H9 (cell line): ENCODE measurements at regions not wholly inside any gene's neighbourhood (a gene's known extent, or its start where the extent isn't known, plus 50 kb on each side); places are given as distances from the start of the nearest gene placed in this dataset.

Experiments used
- DNase-seq: peaks from one replicate; pipeline ENCODE4 v3.0.0-alpha.2; 2017
- H2AFZ ChIP-seq: one replicate; pipeline ENCODE4 v1.6.1; 2013; ENCODE audit warnings: mild to moderate bottlenecking, low read length, control low read depth, moderate library complexity
- H2AK5ac ChIP-seq: 2 replicates; pipeline ENCODE4 v1.6.1; 2013; ENCODE audit warnings: low read length, control low read depth, mixed read lengths; ENCODE audit not compliant: insufficient read length
- H2BK120ac ChIP-seq: one replicate; pipeline ENCODE4 v1.6.1; 2013; ENCODE audit warnings: low read depth, mild to moderate bottlenecking, low read length, control low read depth, inconsistent platforms; ENCODE audit not compliant: poor library complexity, severe bottlenecking
- H2BK12ac ChIP-seq: 2 replicates; pipeline ENCODE4 v1.6.1; 2013; ENCODE audit warnings: low read length, control low read depth, mixed read lengths, low read depth; ENCODE audit not compliant: insufficient read length
- H2BK15ac ChIP-seq: 2 replicates; pipeline ENCODE4 v1.6.1; 2013; ENCODE audit warnings: low read depth, low read length, control low read depth
- H2BK20ac ChIP-seq: one replicate; pipeline ENCODE4 v1.6.1; 2013; ENCODE audit warnings: low read depth, mild to moderate bottlenecking, low read length, control low read depth, inconsistent platforms; ENCODE audit not compliant: poor library complexity, severe bottlenecking
- H2BK5ac ChIP-seq: 2 replicates; pipeline ENCODE4 v1.6.1; 2013; ENCODE audit warnings: low read length, control low read depth, mixed read lengths; ENCODE audit not compliant: insufficient read length
- H3K14ac ChIP-seq: 2 replicates; pipeline ENCODE4 v1.6.1; 2013; ENCODE audit warnings: low read length, control low read depth; ENCODE audit not compliant: insufficient read depth
- H3K18ac ChIP-seq: 2 replicates; pipeline ENCODE4 v1.6.1; 2013; ENCODE audit warnings: low read depth, mild to moderate bottlenecking, mixed read lengths, low read length, control low read depth; ENCODE audit not compliant: insufficient read length
- H3K23ac ChIP-seq: 2 replicates; pipeline ENCODE4 v1.6.1; 2013; ENCODE audit warnings: low read length, control low read depth, mixed read lengths, low read depth; ENCODE audit not compliant: insufficient read length
- H3K23me2 ChIP-seq: 2 replicates; pipeline ENCODE4 v1.6.1; 2013; ENCODE audit warnings: low read depth, mild to moderate bottlenecking, mixed read lengths, low read length, control low read depth; ENCODE audit not compliant: insufficient read length, poor library complexity, severe bottlenecking
- H3K27ac ChIP-seq: 2 replicates; pipeline ENCODE4 v1.5.1; 2013; ENCODE audit warnings: low read length, control low read depth, mixed read lengths, low read depth; ENCODE audit not compliant: insufficient read length
- H3K27me3 ChIP-seq: 2 replicates; pipeline ENCODE4 v1.6.1; 2013; ENCODE audit warnings: low read length, control low read depth, inconsistent platforms; ENCODE audit not compliant: insufficient read depth
- H3K4ac ChIP-seq: 2 replicates; pipeline ENCODE4 v1.6.1; 2013; ENCODE audit warnings: low read depth, mild to moderate bottlenecking, control low read depth, inconsistent platforms, low read length, moderate library complexity
- H3K4me1 ChIP-seq: 2 replicates; pipeline ENCODE4 v1.6.1; 2013; ENCODE audit warnings: low read length, control low read depth, inconsistent platforms; ENCODE audit not compliant: insufficient read depth
- H3K4me2 ChIP-seq: 2 replicates; pipeline ENCODE4 v1.6.1; 2013; ENCODE audit warnings: low read length, control low read depth, mixed read lengths; ENCODE audit not compliant: insufficient read length, insufficient read depth
- H3K56ac ChIP-seq: 2 replicates; pipeline ENCODE4 v1.6.1; 2013; ENCODE audit warnings: low read depth, mild to moderate bottlenecking, mixed read lengths, low read length, control low read depth; ENCODE audit not compliant: insufficient read length
- H3K79me1 ChIP-seq: 2 replicates; pipeline ENCODE4 v1.6.1; 2013; ENCODE audit warnings: low read depth, mild to moderate bottlenecking, moderate library complexity, low read length, control low read depth, inconsistent platforms; ENCODE audit not compliant: insufficient read depth, poor library complexity, severe bottlenecking
- H3K79me2 ChIP-seq: 2 replicates; pipeline ENCODE4 v1.6.1; 2013; ENCODE audit warnings: low read length, control low read depth, inconsistent platforms; ENCODE audit not compliant: insufficient read depth
- H3K9ac ChIP-seq: 2 replicates; pipeline ENCODE4 v1.6.1; 2013; ENCODE audit warnings: low read length, control low read depth, mixed read lengths; ENCODE audit not compliant: insufficient read length; ENCODE audit errors: extremely low read depth
- H3K9me3 ChIP-seq: one replicate; pipeline ENCODE4 v1.6.1; 2013; ENCODE audit warnings: low read depth, low read length, inconsistent platforms; ENCODE audit not compliant: control insufficient read depth
- H3T11ph ChIP-seq: one replicate; pipeline ENCODE4 v1.6.1; 2013; ENCODE audit warnings: mild to moderate bottlenecking, low read length, control low read depth, inconsistent platforms
- H4K20me1 ChIP-seq: one replicate; pipeline ENCODE4 v1.6.1; 2013; ENCODE audit not compliant: control insufficient read depth, insufficient read length, insufficient read depth
- H4K5ac ChIP-seq: 2 replicates; pipeline ENCODE4 v1.6.1; 2013; ENCODE audit warnings: low read depth, mild to moderate bottlenecking, mixed read lengths, low read length, control low read depth; ENCODE audit not compliant: insufficient read length
- H4K8ac ChIP-seq: replicated peaks from 2 replicates; pipeline ENCODE4 v1.6.1; 2013; ENCODE audit warnings: low read length, control low read depth, mixed read lengths, low read depth; ENCODE audit not compliant: insufficient read length
- H4K91ac ChIP-seq: 2 replicates; pipeline ENCODE4 v1.6.1; 2013; ENCODE audit warnings: low read depth, mild to moderate bottlenecking, moderate library complexity, mixed read lengths, low read length, control low read depth; ENCODE audit not compliant: insufficient read length
- H3K27ac Mint-ChIP-seq, 3 experiments: 2 replicates in 2 of 3; 3 replicates in 1 of 3; pipeline ENCODE4 v1.8.0; 2020 to 2021; ENCODE audit warnings: mixed read lengths in 3 of 3, mild to moderate bottlenecking in 1 of 3, moderate library complexity in 1 of 3
- H3K27me3 Mint-ChIP-seq: 2 replicates; pipeline ENCODE4 v1.8.0; 2021; ENCODE audit warnings: low read depth, mild to moderate bottlenecking, moderate library complexity, mixed read lengths
- H3K36me3 Mint-ChIP-seq, 3 experiments: 2 replicates in 2 of 3; 3 replicates in 1 of 3; pipeline ENCODE4 v1.8.0; 2020 to 2021; ENCODE audit warnings: low read depth in 3 of 3, mixed read lengths in 3 of 3; ENCODE audit not compliant: insufficient read depth in 1 of 3
- H3K4me1 Mint-ChIP-seq, 2 experiments: 2 replicates each; pipeline ENCODE4 v1.8.0; 2020; ENCODE audit warnings: mixed read lengths in 2 of 2
- H3K4me3 Mint-ChIP-seq, 2 experiments: 2 replicates in 1 of 2; 3 replicates in 1 of 2; pipeline ENCODE4 v1.8.0; 2020 to 2021; ENCODE audit warnings: mild to moderate bottlenecking in 2 of 2, mixed read lengths in 2 of 2, moderate library complexity in 1 of 2
- H3K9me3 Mint-ChIP-seq, 2 experiments: 2 replicates in 1 of 2; 3 replicates in 1 of 2; pipeline ENCODE4 v1.8.0; 2020; ENCODE audit warnings: mild to moderate bottlenecking in 2 of 2, mixed read lengths in 2 of 2, moderate library complexity in 1 of 2
- WGBS: extraction: QIAGEN DNeasy Blood & Tissue Kit; methylation state at CpG from one replicate; pipeline ENCODE4 v1.1.7; 2013; ENCODE audit warnings: missing lambda C conversion rate, low lambda C conversion rate, mixed read lengths; ENCODE audit not compliant: insufficient read length; ENCODE audit errors: extremely low coverage; 5-methylcytosine and 5-hydroxymethylcytosine counted together
- TF ChIP-seq, protein P1 (sequence below): fragments of 200-600 bp; sonication (generic); conservative IDR thresholded peaks from 3 replicates; pipeline ENCODE4 v1.8.0; 2021; ENCODE audit warnings: antibody characterized with exemption, mild to moderate bottlenecking

- H3K4me1 ChIP-seq = no peaks in the 10 kb centered on the region
- no peaks in the 10 kb centered on the region for H3K79me1 ChIP-seq
- H3K18ac ChIP-seq = no peak overlapping the region
- no peak overlapping the region for H3K56ac ChIP-seq
- no peak overlapping the region for H3K4ac ChIP-seq
- H2AK5ac ChIP-seq = no peak overlapping the region
- no peak overlapping the region for H4K8ac ChIP-seq
- no peak overlapping the region for H2BK120ac ChIP-seq
- H2BK15ac ChIP-seq = no peak overlapping the region
- no peak overlapping the region for H3K27ac ChIP-seq
- no CpG with 5 or more reads among the region's 1 CpG for WGBS
- no peaks in the 10 kb centered on the region for H3K79me2 ChIP-seq
- Mint-ChIP-seq H3K36me3 (peaks cover 0 to 7% (median 0%) of the 10 kb centered on the region in 3 experiments; a peak in 2 of 7 replicates), H3K4me1 (0 out of 4 replicates have a peak, but pooled peaks cover 0 to 2% of the 10 kb centered on the region in 2 experiments), H3K4me3 (no peak overlapping the region), H3K27ac (no peak overlapping the region), H3K27me3 (no peaks in the 10 kb centered on the region), H3K9me3 (peaks cover 9 to 13% of the 10 kb centered on the region in 2 experiments)
- H4K5ac ChIP-seq = no peak overlapping the region
- TF ChIP-seq, protein P1, sequence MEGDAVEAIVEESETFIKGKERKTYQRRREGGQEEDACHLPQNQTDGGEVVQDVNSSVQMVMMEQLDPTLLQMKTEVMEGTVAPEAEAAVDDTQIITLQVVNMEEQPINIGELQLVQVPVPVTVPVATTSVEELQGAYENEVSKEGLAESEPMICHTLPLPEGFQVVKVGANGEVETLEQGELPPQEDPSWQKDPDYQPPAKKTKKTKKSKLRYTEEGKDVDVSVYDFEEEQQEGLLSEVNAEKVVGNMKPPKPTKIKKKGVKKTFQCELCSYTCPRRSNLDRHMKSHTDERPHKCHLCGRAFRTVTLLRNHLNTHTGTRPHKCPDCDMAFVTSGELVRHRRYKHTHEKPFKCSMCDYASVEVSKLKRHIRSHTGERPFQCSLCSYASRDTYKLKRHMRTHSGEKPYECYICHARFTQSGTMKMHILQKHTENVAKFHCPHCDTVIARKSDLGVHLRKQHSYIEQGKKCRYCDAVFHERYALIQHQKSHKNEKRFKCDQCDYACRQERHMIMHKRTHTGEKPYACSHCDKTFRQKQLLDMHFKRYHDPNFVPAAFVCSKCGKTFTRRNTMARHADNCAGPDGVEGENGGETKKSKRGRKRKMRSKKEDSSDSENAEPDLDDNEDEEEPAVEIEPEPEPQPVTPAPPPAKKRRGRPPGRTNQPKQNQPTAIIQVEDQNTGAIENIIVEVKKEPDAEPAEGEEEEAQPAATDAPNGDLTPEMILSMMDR = no peak
- H3K23ac ChIP-seq = no peak overlapping the region
- no peak overlapping the region for H2AFZ ChIP-seq
- H2BK12ac ChIP-seq = no peak overlapping the region
- H4K20me1 ChIP-seq = no peaks in the 10 kb centered on the region
- no peaks in the 10 kb centered on the region for H3K23me2 ChIP-seq
- no peaks in the 10 kb centered on the region for H3K27me3 ChIP-seq
- DNase-seq = no peak
- no peak overlapping the region for H2BK20ac ChIP-seq
- H3K4me2 ChIP-seq = no peak overlapping the region
- no peak overlapping the region for H3K14ac ChIP-seq
- no peaks in the 10 kb centered on the region for H3K9me3 ChIP-seq
- no peak overlapping the region for H3K9ac ChIP-seq
- H4K91ac ChIP-seq = no peak overlapping the region
- H3T11ph ChIP-seq = no peak overlapping the region
- no peak overlapping the region for H2BK5ac ChIP-seq
Measured at GRCh38 chr4:100130964-100131363, 59.3 kb downstream of the DDIT4L start.
